ENCODE measurements at regions not wholly inside any gene's neighbourhood (a gene's known extent, or its start where the extent isn't known, plus 50 kb on each side); places are given as distances from the start of the nearest gene placed in this dataset.

DNA sequence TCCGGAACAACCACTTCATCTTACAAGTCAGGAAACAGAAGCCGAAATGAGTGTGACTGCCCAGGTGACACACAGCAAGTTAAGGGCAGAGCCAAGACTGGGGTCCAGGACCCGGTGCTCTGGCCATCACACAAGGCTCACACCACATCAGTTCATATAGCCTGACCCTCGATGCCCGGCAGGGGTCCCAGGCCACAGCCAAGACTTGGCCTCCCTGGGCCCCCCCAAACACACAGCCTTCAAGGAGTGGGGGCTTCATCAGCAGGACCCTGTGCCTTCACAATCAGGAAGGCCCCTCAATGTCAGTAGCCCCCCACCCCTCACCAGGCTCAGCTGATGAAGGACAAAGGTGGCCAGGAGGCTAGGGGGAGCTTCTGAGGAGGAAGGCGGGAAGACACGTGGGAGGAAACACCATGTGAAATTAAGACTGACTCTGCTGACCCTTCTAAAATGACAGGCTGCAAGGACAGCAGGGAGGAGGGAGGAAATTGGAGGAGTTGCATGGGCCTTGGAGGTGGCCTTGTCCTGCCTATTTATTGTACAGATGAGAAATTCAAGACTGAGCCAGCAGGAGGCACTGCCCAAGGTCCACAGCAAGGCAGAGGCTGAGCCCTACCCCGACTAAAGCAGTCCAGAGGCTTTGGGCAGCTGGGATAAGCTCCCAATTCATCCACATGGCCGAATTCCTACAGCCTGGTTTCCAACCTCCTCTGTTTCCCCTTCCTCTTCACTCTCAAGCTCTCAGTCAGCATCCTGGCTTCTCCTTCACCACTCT lies 216.1 kb upstream of the ZMIZ1 start:
- DNase-seq (ENCODE audit: low read depth in 2 of 2) = no peak

DNA sequence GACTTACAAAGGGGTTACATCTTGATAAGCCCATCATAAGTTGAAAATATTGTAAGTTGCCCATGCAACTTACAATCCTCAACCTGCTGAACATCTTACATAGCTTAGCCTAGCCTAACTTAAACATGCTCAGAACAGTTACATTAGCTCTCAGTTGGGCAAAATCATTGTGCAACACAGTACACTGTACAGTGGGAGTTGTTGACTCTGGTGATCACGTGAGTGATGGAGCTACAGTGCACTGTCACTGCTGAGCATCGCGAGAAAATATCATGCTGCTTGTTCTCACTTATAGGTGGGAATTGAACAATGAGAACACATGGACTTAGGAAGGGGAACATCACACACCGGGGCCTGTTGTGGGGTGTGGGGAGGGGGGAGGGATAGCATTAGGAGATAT lies 214.9 kb upstream of the ZMIZ1 start:
- no peak for DNase-seq (ENCODE audit: low read depth in 2 of 2)

DNA sequence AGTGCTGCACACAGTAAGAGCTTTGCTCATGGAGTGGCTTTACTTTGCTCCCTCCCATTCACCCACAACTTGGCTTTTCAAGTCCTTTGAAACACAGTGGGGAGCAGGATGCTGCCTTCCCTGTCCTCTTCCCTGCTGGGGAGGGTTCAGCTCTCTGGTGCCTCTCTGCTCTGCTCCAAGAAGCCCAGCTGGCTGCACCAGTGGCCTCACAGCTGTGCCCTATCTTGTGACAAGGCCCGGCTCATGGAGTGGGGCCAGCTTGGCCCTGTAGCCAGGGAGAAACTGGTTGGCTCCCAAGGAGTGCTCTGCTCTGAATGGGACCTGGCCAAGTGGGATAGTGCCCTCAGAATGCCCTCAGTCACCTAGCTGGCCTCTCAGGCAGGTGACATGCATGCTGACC lies 212.3 kb upstream of the ZMIZ1 start:
- no peak for DNase-seq (ENCODE audit: low read depth in 2 of 2)

DNA sequence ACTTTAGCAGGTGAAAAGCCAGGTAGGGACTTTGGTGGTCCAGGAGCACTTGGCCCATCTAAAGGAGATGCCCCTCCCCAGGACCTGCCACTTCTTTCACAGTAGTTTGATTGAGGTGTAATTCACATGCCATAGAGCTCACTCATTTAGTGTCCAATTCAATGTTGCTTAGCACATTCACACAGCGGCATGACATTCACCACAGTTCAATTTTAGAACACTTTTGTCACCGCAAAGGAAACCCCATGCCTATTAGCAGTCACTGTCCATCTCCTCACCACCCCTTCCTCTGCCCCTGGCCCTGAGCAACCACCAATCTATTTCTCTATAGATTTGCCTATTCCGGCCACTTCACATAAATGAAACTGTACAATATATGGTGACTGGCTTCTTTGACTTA lies 211.6 kb upstream of the ZMIZ1 start:
- DNase-seq (ENCODE audit: low read depth in 2 of 2) = no peak

DNA sequence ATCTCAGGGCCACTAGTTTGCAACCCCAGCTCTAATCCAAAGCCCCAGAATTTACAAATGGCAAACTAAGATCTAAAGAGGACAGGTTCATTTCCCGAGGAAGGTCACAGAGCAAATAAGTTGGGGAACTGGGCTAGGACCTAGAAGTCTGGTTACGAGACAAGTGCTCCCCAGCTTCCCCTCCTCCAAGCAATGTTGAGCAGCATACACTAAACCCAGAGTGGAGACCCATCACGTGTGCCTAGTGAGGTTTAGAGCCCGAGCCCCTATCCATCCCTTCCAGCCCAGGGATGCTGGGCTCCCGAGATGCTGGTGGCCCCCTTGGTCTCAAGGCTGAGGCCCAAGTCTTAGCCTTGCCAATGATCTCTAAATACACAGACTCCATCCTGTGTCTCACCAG lies 209.5 kb upstream of the ZMIZ1 start:
- no peak for DNase-seq (ENCODE audit: low read depth in 2 of 2)

DNA sequence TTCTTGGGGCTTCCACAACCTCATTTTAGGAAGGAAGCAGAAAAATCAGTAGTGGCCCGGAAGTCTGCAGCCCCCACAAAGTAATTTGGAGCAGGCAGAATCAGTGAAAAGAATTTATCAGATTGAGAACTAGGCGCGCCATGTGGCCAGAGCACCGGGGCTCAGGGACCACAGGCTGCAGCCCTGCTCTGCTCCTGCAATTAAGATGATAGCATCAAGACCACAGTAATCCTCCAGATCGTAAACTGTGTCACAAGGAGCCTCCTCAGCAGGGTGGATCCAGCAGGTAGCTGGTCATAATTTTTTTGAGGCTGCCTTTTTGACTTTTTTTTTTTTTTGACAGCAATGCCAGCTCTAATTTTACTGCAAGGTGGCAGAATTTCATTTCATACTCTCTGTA lies 209.0 kb upstream of the ZMIZ1 start:
- DNase-seq (ENCODE audit: low read depth in 2 of 2) = no peak

DNA sequence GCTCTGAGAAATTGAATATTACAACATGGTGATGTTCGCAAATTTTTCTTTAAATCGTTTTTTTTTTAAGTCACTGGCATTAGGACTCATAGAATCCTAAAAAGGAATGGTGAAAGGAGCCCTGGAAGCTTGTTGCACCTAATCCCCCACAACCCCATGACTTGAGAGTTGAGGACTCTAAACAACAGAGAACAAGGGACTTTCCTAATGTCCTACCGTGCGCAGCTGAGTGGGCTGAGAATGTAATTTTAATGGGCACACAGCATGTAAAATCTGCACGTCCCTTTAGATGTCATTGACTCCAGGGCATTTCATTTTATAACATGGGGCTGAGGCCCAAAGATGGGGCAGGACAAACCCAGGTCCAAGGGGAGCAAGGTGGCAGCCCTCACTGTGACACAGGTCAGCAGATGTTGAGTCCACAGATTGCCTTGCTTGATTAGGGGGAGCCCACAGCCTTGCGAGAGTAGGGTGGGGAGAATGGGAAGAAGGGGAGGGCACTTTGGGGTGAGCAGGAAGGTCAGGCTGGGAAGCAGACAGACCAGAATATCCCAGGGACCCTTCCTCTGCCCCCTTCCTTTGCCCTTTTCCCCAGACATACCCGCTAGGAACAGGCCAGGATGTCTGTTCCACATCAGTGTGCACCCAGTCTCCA lies 208.4 kb upstream of the ZMIZ1 start:
- DNase-seq (ENCODE audit: low read depth in 2 of 2) = no peak

DNA sequence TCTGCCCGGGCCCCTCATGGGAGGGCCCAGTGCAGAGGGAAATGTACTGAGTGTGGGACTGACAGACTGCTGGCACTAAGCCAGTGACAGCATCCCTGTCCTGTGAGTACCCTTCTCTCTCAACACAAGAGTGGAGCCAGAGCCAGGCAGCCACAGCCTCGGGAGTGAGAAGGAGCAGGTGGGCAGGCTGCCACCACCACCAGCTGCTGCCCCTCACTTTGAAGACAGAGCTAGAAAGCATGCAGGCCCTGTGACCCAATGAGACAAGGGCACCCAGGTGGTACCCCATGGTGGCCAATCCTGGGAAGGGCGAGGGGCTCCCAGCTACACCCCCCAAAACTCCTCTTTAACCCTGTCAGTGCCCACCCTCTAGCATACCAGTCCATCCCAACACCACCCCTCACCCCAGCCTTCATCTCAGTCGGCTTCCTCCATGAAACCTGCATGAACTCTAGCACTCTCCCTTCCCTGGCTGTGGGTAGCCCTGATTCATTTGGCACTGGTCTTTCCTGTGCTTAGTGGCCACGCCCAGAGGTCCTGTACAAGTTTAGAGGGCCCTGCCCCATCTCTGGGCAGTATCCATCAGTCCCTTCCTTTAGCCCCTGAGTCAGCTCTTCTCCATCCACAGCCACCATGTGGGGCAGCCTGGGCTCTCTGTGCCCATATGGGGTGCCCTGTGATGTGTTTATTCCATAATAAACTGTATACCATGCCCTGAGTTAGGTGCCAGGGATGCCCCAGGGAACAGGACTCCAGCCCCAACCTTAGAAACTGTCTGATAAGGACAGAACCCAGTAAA lies 207.0 kb upstream of the ZMIZ1 start:
- no peak for DNase-seq (ENCODE audit: low read depth in 2 of 2)

DNA sequence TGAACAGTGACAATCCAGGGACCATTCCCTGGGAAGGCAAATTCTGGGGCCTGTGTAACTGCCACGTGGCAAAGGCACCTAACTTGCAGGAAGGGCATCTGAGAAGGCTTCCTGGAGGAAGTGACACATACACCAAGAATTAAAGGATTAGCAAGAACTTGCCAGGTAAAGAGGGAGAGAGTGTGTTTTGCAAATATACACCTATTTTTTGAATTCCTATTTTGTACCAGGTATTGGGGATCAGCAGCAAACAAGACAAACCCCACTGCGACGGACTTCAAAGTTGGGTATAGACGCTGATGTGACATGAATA lies 206.5 kb upstream of the ZMIZ1 start:
- no peak for DNase-seq (ENCODE audit: low read depth in 2 of 2)

DNA sequence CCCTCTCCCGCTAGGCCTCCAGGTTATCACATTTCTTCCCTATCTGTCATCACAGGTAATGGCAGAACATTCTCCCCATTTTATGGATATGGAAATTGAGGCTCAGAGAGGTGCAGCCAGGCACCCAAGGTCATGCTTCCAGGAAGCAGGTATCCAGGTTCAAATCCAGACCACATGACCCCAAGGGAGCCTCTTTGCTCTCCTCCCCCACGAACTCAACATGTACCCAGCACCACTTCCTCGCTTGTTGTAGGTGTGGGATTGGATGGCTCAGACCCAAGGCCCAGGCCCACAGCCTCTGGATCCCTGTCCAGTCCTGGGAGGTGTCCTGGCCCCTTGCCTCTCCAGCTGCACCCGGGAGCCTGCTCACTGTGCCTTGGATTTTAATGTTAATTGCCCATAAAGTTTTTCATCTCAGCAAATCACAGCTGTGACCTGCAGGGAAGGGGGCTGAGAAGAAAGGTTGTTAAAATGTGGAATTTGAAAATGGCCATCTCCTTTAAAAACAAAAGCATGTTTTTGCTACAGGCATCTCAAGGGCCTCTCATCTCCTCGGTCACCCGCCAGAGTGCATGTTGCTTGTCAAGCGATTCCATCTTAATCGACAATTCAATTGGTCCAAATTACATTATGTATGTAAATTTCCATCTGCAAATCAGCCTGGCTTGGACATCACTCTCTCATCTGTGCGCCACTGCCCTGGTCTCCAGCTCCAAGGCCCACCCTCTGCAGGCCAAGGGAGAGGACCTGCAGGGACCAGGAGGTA lies 205.4 kb upstream of the ZMIZ1 start:
- no peak for DNase-seq (ENCODE audit: low read depth in 2 of 2)

DNA sequence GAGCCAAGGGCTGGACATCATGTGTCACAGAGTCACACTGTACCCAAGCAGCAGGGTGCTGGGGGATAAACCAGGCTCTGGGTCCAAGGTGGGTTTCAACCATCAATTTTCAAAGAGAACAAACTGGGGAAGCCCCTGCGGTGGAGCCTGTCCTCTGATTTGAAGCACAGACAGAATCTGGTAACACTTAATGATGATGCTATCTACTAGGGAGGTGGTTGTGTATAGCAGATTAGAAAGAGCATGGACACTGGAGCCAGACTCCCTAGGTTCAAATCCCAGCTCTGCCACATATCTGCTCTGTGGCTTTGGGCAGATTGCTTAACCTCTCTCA lies 204.9 kb upstream of the ZMIZ1 start:
- no peak for DNase-seq (ENCODE audit: low read depth in 2 of 2)

DNA sequence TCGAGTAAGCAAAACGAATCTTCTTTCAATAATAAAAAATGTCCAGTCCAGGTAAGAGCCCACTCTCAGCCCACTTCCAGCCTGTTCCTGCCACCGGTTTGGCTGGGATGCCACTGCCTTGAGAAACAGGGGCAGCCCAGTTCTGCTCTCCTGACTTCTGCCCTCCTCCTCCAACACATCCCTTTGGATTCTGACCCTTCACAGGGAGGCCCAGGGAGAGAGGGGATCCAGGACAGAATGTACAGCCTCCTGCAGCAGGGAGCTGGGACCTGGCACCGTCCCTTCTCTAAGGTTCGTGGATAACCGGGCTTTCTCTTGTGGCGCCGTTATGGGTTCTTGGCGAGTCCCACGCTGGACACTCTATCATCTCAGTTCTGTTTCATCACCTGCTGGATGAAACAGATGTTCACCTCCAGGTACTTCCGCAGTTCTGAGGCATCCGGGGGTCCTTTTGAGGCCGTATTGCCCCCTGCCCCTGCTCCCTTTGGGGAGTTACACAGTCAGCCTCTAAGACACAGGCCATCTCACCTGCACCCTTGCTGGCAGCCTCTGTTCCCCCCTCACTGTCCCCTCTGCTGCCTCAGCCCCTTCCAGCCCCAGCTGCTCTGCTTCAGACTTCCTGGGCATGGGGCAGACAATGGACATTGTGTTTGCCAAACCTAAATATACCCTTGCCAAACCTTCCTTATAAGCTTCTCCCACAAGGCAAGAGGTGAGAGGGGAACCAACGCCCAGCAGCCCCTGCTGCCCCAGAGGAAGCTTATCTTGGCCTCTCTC lies 203.8 kb upstream of the ZMIZ1 start:
- DNase-seq (ENCODE audit: low read depth in 2 of 2) = no peak

DNA sequence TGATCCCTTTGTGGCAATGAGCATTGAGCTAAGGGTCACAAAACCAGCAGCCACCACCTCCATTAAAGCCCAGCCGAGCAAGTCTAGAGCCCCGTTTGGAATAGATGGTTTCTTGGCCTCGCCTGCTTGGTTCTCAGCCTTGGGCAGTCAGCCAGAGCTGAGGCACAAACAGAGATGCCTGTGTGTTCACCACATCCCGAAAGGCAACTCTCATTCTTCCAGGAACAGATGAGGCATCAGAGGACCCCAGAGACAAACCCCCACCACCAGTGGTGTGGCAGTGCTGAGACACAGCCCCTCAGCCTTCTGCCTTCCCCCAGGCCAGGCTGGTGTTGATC lies 203.3 kb upstream of the ZMIZ1 start:
- DNase-seq (ENCODE audit: low read depth in 2 of 2) = no peak

DNA sequence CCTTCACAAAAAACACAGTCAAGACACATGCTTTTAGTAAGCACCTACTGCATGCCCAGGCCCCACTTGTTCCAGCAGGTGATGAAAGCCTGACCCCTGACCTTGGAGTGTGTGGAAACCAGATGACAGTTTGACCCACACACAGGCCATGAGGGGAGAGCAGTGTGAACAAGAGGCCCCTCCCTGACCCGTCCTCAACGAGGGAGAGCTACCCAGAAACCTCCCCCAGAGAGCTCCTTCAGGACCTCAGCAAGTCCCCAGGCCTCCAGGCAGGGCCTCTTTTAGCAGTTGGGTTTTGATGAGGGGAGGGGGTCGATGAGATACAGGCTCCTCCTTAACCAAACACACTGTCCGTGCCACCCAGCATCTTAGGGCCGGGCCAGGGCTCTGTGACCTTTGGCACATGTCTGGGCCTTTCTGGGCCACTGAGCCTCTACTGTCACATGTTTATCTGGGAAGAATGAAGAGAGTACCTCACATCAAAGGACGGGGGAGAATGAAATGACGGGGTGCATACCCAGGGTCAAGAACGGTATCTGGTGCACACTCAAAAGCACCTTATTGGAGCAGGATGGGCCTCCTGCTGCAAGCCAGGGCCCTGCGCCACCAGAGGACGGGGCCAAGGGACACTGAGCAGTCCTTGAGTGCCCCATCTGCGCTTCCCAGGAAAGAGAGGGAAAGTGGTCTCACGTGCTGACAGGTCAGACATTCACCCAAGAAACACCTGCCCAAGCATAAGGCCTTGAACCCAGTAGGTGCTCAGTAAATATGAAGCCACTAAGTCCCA lies 202.6 kb upstream of the ZMIZ1 start:
- no peak for DNase-seq (ENCODE audit: low read depth in 2 of 2)

DNA sequence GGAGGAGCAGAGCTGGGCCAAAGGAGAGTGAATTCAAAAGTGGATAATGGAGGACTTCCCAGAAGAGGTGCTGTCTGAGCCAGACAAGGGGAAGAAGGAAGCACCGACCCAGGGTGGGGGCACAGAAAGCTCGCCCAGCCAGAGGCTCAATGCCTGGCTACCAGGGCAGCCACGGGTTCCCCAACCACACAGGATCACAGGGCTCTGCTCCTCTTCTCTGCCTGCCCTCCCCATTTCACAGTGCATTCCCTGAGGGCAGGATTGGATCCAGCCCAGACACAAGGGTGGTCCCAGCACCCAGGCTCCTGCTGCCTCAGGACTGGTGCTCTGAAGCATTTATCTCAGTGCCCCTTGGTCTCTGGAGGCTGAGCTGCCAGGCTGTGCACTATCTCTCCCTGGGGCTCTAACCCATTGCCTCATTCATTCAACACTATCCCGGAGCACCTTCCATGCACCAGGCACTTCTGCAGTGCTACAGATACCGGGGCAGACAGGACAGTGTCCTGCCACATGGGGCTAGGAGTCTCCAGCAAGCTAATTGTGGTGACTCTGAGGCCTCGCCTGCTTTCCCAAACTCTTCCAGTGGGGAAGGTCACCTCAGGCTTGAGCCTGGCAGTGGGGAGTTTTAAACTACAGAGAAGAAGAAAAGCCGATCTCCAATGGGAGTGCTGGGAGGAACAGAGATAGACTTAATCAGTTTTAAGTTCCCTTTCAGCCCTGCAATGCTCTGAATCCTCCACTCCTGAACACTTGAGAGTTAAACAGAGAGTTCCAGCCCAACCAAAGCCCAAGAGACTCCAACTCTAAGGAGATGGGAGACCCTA lies 201.8 kb upstream of the ZMIZ1 start:
- no peak for DNase-seq (ENCODE audit: low read depth in 2 of 2)

DNA sequence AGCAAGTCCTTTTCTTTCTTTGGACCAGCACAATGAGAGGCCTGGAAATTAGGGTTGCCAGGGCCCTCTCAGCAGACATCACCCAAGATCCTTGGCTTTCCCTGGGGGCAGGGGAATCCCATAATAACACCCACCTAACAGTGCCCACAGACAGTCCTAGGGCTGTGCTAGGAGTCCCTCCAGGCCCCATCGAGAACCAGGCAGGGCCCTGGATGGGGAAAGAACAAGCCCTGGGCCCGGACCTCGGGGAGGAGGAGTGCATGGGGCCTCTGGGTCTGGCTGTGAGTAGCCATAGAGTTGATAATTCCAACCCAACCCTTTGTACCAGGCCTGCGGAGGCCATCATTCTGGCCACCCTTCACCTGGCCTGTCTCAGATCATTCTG lies 201.2 kb upstream of the ZMIZ1 start:
- DNase-seq (ENCODE audit: low read depth in 2 of 2) = no peak

DNA sequence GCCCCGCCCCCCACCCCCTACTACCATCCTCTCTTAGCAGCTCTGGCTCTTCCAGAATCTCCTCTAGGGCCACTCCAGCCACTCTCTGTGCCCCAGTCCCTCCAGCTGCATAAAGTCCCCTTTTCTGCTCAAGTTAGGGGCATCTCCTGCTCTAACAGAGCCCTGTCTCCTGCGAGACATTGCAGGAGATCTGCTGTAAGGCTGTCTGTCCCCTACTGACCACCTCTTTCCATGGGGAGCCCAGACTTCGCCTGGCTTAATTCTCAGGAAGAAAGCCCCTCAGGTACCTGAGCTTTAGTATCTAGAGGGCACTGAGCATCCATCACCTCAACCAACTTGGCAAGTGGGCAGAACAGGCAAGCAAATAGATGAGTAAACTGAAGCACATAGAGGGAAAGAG lies 200.7 kb upstream of the ZMIZ1 start:
- DNase-seq (ENCODE audit: low read depth in 2 of 2) = no peak

DNA sequence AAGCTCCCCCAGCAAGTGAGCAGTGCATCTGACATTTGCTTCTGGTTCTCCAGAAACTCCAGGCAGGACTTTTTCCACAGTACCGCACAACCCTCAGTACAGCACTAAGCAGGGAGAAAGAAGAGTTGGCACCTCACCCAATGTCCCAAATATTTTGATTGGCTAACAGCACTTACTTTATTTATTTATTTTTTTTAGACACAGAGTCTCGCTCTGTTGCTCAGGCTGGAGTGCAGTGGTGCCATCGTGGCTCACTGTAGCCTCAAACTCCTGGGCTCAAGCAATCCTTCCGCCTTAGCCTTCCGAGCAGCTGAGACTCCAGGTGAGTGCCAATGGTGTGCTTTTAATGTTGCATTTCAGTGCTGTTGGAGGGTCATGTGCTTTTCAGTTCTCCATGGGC lies 200.3 kb upstream of the ZMIZ1 start:
- DNase-seq (ENCODE audit: low read depth in 2 of 2) = no peak

DNA sequence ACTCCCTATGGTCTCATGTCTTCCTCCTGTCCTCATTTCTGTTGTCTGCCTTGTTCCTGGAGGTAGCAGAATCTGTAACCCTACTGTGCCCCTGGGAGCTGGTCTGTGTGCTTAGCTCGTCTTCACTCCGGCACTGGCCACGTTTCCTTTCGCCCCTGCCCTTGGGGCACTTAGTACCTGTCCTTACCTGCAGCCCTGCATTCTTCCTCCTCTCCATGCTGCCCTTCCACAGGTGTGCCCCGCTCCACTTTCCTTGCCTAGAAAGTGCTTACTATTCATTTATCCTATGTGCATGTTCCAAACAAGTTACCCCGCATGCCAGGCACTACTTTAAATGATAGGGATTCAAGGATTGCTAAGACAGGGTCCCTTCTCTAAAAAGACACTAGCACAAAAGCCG lies 199.9 kb upstream of the ZMIZ1 start:
- DNase-seq (ENCODE audit: low read depth in 2 of 2) = no peak

Data from stimulated activated CD8-positive, alpha-beta memory T cell treated with anti-CD3 and anti-CD28 coated beads, Interleukin-2, amount 100 ng/mL, for 1 hour (primary cell).